Right hindlimb (tissue), 1 donor: ENCODE measurements at regions not wholly inside any gene's neighbourhood (a gene's known extent, or its start where the extent isn't known, plus 50 kb on each side); places are given as distances from the start of the nearest gene placed in this dataset.
"Not testable (repeated sequence)": the region's sequence is repeated elsewhere in the genome, so short reads cannot be mapped to it uniquely, and the experiment has no call there.

Experiments
- DNase-seq: peaks from one replicate; pipeline ENCODE4 v3.0.0-alpha.2; 2018

DNA sequence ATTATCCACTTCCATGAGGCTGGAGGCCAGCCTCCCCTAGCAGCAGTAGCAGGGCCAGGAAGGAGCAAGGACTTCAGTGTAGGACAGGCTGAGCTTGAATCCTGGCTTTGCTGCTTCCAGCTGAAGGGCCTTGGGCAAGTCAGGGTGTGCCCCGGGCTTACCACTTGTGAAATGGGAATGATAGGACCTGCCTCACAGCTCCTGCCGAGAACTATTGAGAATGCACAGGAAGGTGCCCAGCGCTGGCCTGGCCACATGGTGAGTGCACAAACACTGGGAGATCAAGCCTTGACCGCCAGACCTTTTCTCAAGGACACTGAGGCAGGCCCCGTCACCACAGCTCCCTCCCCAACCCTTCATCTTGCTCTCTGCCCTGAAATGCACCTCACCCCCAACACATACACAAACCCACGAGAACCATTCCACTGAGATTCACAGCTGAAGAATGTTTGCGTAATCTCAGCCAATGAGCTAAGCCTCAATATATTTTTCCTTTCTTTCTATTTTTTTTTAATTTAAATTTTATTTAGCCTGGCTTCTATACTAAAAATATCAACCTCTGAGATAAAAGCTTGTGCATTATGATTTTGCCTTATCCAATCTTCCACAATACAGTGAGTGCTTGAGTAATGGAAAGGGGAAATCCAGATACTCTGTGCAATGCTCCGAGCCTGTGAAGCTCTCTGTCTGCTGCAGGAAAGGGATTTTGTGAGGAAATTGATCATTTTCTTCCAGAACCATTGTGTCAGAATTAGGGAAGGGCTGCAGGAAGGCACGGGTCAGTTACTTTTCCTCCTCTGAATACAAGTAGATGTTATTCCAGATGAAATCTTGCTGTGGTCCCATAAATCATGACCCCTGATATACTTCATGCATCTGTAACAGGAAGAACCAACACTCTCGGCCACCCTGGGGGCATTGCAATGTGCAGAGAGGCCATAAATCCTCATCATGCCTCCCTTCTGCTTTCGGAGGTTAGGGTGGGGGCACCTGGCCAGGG is 193.9 kb downstream of the TLE3 start:
- DNase-seq: no peak

DNA sequence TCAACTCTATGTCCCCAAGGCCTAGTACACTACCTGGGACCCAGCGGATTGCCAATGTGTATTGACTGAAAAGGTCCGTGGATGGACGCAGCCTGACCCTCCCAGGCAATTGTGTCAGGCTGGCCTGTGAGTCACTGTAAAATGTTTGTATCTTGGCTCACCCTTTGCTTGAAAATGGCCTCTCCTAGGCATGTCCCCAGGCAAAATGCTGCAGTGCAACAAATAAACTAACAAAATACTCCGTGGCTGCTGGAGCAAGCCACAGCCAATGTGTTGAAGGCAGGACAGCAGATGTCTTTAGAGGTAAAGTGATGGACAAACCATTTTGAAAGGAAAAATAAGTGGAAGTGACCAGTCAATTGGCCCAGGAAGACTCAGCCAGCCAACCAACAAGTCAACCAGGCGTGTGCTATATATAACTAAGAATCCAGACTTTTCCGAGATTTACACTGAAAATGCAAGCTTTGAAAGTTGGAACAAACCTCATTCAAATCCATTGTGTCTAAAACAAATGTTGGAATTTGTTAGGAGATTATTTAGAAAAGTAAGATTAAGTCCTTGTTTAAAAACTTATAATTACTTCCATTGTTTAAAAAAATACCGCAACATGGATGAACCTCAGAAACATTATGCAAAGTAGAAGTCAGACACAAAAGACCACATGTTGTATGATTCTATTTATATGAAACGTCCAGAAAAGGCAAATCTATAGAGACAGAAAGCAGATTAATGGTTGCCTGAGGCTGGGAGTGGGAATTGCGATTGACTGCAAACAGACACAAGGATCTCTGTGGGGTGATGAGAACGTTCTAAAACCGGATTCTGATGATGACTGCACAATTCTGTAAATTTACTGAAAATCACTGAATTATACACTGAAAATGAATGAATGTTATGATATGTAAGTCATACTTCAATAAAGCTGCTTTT is 191.2 kb downstream of the TLE3 start:
- no peak for DNase-seq

DNA sequence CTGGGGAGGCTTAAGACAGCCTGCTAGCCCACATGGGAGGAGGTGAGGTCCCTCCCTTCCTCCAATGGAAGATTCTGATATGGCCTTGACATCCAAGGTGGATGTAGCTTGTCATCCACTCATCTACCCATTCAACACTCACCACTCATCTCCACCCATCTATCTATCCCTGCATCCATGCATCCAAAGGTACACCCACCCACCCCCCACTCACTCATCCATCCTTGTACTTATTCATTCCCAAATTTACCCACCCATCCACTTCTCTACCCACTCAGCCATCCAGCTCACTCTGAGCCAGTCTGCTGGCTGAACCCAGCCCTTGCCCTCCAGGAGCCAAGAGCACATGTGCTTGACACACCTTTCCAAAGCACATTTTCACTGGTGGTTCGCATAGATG is 189.7 kb downstream of the TLE3 start:
- DNase-seq: no peak

DNA sequence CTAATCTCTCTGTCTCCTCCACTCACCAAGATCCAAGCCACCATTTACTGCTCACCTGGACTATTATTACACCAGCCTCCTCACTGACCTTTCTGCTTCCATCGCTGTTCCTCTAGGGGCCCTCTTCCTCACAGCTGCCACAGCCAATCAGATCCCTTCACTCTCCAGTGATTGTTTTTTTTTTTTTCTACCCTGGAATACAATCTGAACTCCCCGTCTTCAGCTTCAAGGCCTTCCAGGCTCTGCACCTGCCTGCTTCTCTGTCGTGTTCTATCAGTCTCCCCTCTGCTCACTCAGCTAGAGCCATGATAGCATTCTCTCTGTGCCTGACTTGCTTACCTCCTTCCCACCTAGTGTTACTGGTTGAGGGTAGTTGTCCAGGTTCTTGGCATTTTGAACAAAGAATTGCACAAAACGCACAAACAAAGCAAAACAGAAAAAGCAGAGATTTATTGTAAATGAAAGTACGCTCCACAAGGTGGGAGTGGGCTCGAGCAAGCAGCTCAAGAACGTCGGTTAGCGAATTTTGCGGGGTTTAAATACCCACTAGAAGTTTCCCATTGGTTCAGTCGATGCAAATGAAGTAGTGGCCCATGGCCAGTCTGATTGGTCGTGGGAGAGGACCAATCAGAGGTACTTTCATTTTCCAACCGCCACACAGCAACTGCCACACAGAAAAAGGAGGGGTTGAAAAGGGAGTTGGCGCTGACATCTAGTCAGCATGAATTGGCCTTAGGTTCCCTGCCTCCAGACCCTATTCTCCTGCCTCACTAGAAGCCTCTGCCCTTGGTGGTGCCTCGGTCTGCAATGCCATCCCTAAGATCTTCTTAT is 188.9 kb downstream of the TLE3 start:
- DNase-seq: no peak

- DNase-seq: no peak
These were observed 187.8 kb downstream of the TLE3 start for GRCh38 chr15:69909719-69910444.

- no peak for DNase-seq
These were observed 187.2 kb downstream of the TLE3 start for GRCh38 chr15:69910514-69910913.

DNA sequence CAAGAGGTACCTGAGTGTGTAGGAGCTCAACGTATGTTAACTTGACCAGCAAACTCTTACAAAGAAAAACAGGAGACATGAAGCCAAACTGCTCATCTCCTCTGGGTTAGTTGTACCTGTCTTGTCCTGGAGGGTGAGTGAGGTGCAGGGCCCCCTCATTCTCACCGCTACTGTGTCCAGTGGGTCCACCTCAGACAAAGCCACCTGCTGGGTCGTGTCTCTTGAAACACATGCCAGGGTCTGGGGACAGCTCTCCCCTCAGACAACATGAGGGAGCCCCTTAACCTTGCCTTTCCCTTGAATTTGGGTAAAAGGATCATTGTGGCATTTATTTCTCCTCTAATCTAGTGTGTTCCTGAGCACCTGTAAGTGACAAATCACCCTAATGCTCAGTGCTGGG is 185.6 kb downstream of the TLE3 start:
- DNase-seq: no peak

GRCh38 chr15:69914040-69914439 is 183.7 kb downstream of the TLE3 start:
- DNase-seq: no peak

DNA sequence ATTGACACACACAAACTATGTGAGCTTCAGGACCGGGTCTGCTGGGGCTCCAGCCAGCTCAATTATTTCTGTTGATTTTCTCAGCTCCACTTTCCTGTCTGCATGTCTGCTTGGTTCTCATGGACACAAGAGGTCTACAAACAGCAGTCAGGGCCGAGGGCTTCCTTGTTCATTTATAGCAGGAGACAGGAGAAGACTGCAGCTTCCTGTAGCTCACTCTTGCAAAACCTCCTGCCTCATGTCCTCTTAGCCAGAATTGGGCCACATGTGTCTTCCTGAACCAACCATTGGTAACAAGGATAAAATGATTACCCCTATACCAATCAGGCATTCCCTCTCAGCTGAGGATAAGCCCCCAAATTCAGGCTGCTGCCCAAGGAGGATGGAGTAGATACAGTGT is 182.8 kb downstream of the TLE3 start:
- no peak for DNase-seq

DNA sequence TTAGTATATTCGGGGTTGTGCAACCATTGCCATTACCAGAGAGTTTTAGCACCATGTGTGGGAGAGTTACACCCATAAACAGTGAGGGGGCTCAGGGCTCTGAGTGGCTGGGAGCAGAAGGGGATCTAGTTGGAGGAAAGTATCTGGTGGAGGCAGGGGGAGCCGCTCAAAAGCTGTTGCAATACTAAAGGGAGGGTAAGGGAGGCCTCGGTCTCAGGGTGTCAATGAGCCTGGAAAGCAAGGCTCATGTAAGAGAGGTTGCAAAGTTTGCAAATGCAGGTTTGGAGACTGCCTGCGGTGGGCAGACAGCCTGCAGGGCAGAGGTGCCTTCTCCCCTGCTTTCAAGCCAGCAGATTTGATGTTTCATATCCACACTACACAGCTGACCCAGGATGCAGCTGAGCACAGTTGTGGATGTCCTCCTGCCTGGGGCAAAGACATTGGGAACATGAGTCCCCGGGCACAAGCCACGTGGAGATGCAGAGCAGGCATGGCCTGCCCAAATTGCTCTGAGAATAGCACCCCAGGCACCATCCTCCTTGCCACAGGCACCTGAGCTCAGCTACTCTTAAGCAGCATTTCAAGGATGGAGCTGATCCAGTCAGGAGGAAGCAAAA is 181.4 kb downstream of the TLE3 start:
- no peak for DNase-seq

GRCh38 chr15:69917056-69917455 is 180.7 kb downstream of the TLE3 start:
- DNase-seq: no peak

- DNase-seq: no peak
These were observed 177.9 kb downstream of the TLE3 start for GRCh38 chr15:69919816-69920215.

GRCh38 chr15:69920221-69920620 is 177.5 kb downstream of the TLE3 start:
- no peak for DNase-seq

DNA sequence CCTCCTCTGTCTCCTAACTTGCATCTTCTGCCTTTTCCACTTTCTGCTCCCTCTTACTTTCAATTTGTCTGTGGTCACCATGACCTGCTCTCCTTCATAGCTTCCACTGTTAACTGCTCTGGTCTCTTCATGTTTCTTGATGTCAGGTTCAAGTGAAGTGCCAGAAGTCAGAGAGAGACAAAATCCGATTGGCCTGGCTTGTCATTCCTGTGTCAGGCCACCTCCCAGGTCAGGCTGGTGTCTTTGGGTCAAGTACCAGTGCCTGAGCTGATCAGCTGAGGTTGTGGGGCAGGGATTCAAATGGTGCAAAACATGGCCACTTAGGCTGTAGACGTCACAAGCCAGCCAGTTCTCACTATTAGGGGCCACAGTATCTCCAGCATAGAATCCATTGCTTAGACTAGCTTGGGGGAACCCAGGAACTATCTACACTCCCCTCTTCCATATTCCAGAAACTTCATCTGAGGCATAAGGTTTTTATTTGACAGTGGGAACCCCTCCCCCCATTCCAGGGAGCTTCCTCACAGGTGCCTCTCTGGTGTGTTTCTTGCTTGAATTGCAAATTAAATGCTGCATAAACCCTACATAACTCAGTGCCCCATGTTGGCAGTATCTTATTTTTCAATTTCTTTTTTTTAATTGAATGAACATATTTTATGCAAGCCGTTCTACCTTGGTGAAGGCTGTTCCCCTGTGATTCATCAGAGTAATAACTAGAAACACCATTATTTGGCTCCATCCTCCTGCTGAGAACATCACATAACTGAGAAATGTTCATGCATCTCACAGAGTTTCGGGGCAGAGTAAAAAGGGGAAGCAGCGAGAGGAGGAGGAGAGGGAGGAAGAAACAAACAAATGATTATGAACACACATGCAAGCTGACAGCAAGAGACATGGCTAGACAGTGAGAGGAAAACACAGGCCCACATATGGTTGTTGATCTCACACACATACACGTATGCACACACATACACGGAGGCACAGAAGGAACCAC is 175.8 kb downstream of the TLE3 start:
- no peak for DNase-seq

- DNase-seq: no peak
These were observed 173.2 kb downstream of the TLE3 start for GRCh38 chr15:69924531-69924930.

DNA sequence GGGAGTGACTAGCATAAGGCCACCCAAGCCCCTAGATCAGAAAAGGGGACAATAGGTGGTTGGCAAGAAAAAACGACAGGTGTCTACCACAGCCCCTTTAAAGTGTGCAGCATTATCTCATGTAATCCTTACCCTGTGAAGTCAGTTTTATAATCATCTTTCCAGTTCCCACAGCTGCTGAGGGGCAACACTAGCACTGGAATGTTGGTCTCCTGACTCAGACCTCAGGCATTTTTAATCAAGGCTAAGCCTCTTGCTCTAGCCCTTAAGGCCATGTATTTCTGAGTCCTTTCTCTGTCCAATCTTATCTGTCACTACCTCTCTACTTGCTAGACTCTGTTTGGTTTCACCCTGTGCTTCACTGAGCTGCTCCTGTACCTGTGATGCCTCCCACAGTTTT is 171.7 kb downstream of the TLE3 start:
- DNase-seq: no peak

DNA sequence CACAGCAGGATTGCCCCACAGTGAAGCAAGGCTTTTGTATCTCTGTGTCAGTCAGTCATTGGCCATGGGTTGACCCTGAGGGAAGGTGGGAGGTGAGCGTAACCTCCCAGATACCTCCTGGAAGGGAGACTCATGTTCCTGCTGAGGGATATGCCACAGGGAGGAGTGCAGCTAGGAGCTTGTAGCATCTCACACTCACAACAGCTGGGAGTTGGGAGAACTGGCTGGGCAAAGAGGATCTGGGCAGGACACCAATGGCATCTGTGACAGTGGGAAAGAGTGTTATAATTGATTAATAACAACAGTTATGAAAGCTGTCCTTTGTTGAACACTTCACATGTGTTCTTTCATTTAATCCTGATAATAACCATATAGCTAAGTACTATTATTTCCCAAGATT is 171.0 kb downstream of the TLE3 start:
- no peak for DNase-seq

DNA sequence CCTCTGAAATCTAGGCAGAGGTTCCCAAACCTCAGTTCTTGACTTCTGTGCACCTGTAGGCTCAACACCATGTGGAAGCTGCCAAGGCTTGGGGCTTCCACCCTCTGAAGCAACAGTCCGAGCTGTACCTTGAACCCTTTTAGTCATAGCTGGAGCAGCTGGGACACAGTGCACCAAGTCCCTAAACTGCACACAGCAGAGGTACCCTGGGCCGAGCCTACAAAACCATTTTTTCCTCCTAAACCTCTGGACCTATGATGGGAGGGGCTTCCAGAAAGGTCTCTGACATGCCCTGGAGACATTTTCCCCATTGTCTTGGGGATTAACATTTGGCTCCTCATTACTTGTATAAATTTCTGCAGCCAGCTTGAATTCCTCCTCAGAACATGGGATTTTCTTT is 168.8 kb downstream of the TLE3 start:
- not testable (repeated sequence) for DNase-seq

DNA sequence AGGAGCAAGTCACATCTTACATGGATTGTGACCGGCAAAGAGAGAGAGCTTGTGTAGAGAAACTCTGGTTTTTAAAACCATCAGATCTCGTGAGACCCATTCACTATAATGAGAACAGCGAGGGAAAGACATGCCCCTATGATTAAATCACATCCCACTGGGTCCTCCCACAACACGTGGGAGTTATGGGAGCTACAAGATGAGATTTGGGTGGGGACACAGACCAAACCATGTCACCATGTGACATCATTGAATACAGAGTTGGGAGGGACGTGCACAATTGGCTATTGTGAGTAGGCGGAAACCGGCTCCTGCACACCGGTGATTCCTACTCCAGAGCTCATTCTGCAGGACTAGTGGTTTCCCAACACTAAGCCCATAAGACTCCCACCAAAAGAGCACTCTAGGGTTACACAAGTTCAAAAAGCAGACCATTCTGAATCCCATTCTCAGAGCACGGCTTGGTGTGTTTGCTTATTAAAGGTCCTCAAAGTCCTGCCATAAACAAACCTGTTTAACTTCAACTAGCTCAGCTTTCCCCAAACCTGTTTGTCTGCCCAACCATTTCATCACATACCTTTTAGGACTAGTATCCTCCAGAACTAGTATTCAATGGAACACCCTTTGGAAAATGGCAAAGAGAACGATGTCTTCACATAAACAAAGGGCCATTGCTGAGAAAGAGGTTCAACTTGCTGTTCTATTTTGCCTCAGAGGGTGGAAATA is 167.6 kb downstream of the TLE3 start:
- DNase-seq: no peak

DNA sequence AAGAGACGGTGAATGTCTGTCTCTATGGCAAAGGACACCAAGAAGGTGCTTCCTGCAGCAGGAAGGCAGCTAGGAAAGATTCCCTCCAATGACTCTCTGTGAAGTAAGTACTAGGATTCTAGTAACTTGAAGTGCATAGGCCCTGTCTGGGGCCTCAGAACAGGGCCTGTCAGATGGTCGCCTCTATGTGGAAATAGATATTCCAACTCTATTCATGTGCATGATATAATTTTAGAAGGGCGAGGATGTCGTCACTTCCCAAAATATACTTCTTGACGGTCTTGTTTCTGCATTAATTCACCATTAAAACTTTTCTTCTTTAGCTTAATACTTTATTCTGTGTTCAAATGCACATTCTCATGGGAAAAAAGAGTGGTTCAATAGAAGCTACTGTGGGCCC is 167.0 kb downstream of the TLE3 start:
- no peak for DNase-seq
